ENCODE measurements at regions not wholly inside any gene's neighbourhood (a gene's known extent, or its start where the extent isn't known, plus 50 kb on each side); places are given as distances from the start of the nearest gene placed in this dataset.

- TF ChIP-seq POLR2A (IDR thresholded peaks at IDR 0.05) = no peak
- TF ChIP-seq, protein P1, sequence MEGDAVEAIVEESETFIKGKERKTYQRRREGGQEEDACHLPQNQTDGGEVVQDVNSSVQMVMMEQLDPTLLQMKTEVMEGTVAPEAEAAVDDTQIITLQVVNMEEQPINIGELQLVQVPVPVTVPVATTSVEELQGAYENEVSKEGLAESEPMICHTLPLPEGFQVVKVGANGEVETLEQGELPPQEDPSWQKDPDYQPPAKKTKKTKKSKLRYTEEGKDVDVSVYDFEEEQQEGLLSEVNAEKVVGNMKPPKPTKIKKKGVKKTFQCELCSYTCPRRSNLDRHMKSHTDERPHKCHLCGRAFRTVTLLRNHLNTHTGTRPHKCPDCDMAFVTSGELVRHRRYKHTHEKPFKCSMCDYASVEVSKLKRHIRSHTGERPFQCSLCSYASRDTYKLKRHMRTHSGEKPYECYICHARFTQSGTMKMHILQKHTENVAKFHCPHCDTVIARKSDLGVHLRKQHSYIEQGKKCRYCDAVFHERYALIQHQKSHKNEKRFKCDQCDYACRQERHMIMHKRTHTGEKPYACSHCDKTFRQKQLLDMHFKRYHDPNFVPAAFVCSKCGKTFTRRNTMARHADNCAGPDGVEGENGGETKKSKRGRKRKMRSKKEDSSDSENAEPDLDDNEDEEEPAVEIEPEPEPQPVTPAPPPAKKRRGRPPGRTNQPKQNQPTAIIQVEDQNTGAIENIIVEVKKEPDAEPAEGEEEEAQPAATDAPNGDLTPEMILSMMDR (IDR thresholded peaks at IDR 0.05) = no peak
Observed at GRCh38 chr4:155565330-155565729, 101.3 kb upstream of the GUCY1A1 start.

Data from sigmoid colon (tissue), 3 donors.